Kidney epithelial cell (primary cell): ENCODE measurements at regions not wholly inside any gene's neighbourhood (a gene's known extent, or its start where the extent isn't known, plus 50 kb on each side); places are given as distances from the start of the nearest gene placed in this dataset.
"Not testable (repeated sequence)": the region's sequence is repeated elsewhere in the genome, so short reads cannot be mapped to it uniquely, and the experiment has no call there.

ENCODE experiments used
- DNase-seq: peaks from one replicate; pipeline ENCODE4 v3.0.0-alpha.2; 2010; ENCODE audit warnings: low read depth
- H3K27me3 ChIP-seq: 2 replicates; pipeline ENCODE4 v1.6.0; 2011; ENCODE audit warnings: low read length; ENCODE audit not compliant: control insufficient read depth, insufficient read depth
- H3K36me3 ChIP-seq: 2 replicates; pipeline ENCODE4 v1.5.1; 2011; ENCODE audit warnings: low read length; ENCODE audit not compliant: control insufficient read depth, insufficient read depth
- H3K4me3 ChIP-seq: 2 replicates; pipeline ENCODE4 v1.5.1; 2011; ENCODE audit warnings: low read depth, mild to moderate bottlenecking, control low read depth, low read length
- CTCF ChIP-seq: IDR thresholded peaks from 2 replicates; pipeline ENCODE4 v1.5.1; 2011; ENCODE audit warnings: mild to moderate bottlenecking, moderate library complexity, low read length, control low read depth, inconsistent platforms; ENCODE audit not compliant: insufficient read depth, poor library complexity, severe bottlenecking

GRCh38 chr16:72458035-72458434, 286.1 kb upstream of the PMFBP1 start:
- Histone ChIP-seq H3K27me3 (no peaks in the 10 kb centered on the region), H3K36me3 (no peaks in the 10 kb centered on the region), H3K4me3 (no peak overlapping the region)
- DNase-seq, result no peak
- TF ChIP-seq CTCF, result no peak

GRCh38 chr16:72457243-72457940, 285.4 kb upstream of the PMFBP1 start:
- no peak for TF ChIP-seq CTCF
- no peak for DNase-seq
- H3K4me3 ChIP-seq, result no peak overlapping the region
- no peaks in the 10 kb centered on the region for H3K36me3 ChIP-seq
- H3K27me3 ChIP-seq, result no peaks in the 10 kb centered on the region

- TF ChIP-seq CTCF, result no peak
- Histone ChIP-seq H3K36me3 (no peaks in the 10 kb centered on the region), H3K27me3 (no peaks in the 10 kb centered on the region), H3K4me3 (no peak overlapping the region)
- DNase-seq, result no peak
Observed at GRCh38 chr16:72455743-72456659, 284.0 kb upstream of the PMFBP1 start.

DNA sequence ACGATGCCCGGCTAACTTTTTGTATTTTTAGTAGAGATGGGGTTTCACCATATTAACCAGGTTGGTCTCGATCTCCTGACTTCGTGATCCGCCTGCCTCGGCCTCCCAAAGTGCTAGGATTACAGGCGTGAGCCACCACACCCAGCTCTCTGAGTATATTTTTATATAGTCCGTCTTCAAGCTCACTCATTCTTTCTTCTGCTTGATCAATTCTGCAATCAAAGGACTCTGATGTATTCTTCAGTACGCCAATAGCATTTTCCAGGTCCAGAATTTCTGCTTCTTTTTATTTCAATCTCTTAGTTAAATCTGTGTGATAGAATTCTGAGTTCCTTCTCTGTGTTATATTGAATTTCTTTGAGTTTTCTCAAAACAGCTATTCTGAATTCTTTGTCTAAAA, 281.9 kb upstream of the PMFBP1 start:
- not testable (repeated sequence) for H3K4me3 ChIP-seq, DNase-seq, H3K36me3 ChIP-seq, H3K27me3 ChIP-seq

DNA sequence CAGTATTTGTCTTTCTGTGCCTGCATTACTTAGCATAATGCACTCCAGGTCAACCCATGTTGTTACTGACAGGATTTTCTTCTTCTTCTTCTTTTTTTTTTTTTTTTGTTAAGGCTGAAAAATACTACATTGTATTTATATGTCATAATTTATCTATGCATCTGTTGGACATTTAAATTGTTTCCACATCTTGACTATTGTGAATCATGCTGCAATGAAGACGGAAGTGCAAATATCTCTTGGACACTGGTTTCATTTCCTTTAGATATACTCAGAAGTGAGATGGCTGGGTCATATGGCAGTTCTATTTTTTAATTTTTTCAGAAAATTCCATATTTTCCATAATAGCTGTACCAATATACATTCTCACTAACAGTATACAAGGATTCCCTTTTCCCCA, 272.7 kb upstream of the PMFBP1 start:
- no peak for TF ChIP-seq CTCF
- H3K36me3 ChIP-seq, result no peaks in the 10 kb centered on the region
- no peaks in the 10 kb centered on the region for H3K27me3 ChIP-seq
- H3K4me3 ChIP-seq, result no peak overlapping the region
- no peak for DNase-seq

DNA sequence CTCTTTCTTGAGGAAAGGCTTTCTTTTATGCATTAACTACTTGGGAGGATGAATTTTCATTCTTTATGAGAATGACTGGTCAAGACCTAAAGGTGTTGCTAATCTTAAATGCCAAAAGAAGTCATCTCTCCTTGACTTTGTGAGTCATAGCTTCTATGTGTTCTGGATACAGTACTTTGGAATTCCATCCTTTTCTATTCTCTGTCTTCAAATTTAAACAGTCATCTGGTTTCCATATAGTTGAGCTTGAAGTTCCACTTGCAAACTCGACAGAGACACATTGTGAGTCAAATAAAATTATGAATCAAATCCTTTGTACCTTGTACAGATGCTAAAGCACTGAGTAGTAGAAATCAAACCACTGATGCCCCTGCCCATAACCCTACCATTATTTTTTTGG, 271.9 kb upstream of the PMFBP1 start:
- Histone ChIP-seq H3K27me3 (no peaks in the 10 kb centered on the region), H3K36me3 (no peaks in the 10 kb centered on the region), H3K4me3 (no peak overlapping the region)
- TF ChIP-seq CTCF, result no peak
- no peak for DNase-seq
